DND-41 (cell line): ENCODE measurements at regions not wholly inside any gene's neighbourhood (a gene's known extent, or its start where the extent isn't known, plus 50 kb on each side); places are given as distances from the start of the nearest gene placed in this dataset.

ENCODE experiments used
- CTCF ChIP-seq: IDR thresholded peaks from 2 replicates; pipeline ENCODE4 v1.5.1; 2012; ENCODE audit warnings: borderline replicate concordance, low read length, moderate library complexity, mild to moderate bottlenecking; ENCODE audit not compliant: poor library complexity, severe bottlenecking; ENCODE audit errors: extremely low read depth
- EZH2 ChIP-seq: IDR thresholded peaks from 3 replicates; pipeline ENCODE4 v1.6.1; 2012; ENCODE audit warnings: borderline replicate concordance, low read depth, mild to moderate bottlenecking, moderate library complexity, low read length, inconsistent platforms; ENCODE audit not compliant: severe bottlenecking

DNA sequence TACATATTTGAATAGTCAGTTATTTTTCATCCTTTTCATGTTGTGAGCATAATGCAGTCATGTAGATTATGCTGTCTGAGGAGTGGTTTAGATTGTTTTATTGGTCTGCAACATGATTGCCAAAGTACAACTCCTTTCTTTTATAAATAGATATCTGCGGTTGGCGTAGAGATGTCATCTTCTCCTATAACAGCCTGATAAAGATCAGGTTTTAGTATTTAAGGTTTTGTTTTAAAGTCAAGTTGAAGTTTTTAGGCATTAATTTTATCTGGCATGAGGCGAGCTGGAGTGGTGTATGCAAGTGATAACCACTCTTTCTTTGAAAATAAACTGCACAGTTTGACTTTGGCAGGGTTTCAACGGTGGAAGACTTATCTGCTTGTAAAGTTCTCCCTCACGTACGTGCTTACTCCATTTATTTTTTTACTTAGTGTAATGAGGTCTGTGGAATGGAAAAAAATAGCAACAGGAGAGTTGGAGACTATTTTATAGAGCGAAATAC lies 126.3 kb downstream of the FBXO8 start:
- TF ChIP-seq CTCF (no peak), EZH2 (no peak)
